Testis (tissue), 2 donors: ENCODE measurements at regions not wholly inside any gene's neighbourhood (a gene's known extent, or its start where the extent isn't known, plus 50 kb on each side); places are given as distances from the start of the nearest gene placed in this dataset.

Source experiments
- CTCF ChIP-seq, 3 experiments: fragments of 450-650 bp in 2 of 3; fragments of 200-600 bp in 1 of 3; sonication (generic) in 1 of 3; IDR thresholded peaks; one replicate each; pipeline ENCODE4 v1.5.1; 2016 to 2019; ENCODE audit warnings: antibody characterized with exemption in 3 of 3, mild to moderate bottlenecking in 2 of 3, moderate library complexity in 1 of 3
- POLR2A ChIP-seq: fragments of 450-650 bp; IDR thresholded peaks from one replicate; pipeline ENCODE4 v1.6.1; 2017; ENCODE audit warnings: antibody characterized with exemption, mild to moderate bottlenecking, moderate library complexity

- no peak for TF ChIP-seq CTCF (IDR thresholded peaks at IDR 0.05)
- no peak for TF ChIP-seq POLR2A
These were observed 318.3 kb upstream of the PROX1 start for GRCh38 chr1:213669512-213669911.
